ENCODE measurements at regions not wholly inside any gene's neighbourhood (a gene's known extent, or its start where the extent isn't known, plus 50 kb on each side); places are given as distances from the start of the nearest gene placed in this dataset.
"Not testable (repeated sequence)": the region's sequence is repeated elsewhere in the genome, so short reads cannot be mapped to it uniquely, and the experiment has no call there.

- DNase-seq (ENCODE audit: low spot score) = not testable (repeated sequence)
Observed at GRCh38 chr10:45056806-45057205, 56.1 kb downstream of the ZNF22 start.

GRCh38 chr10:45058580-45058979 is 57.9 kb downstream of the ZNF22 start:
- DNase-seq (ENCODE audit: low spot score) = no peak

- DNase-seq (ENCODE audit: low spot score) = no peak
Observed at GRCh38 chr10:45058992-45059561, 58.4 kb downstream of the ZNF22 start.

GRCh38 chr10:45059632-45060031 is 58.9 kb downstream of the ZNF22 start:
- DNase-seq (ENCODE audit: low spot score) = no peak

GRCh38 chr10:45061982-45062381 is 61.3 kb downstream of the ZNF22 start:
- no peak for DNase-seq (ENCODE audit: low spot score)

- DNase-seq (ENCODE audit: low spot score) = no peak
Observed at GRCh38 chr10:45063591-45064231, 63.0 kb downstream of the ZNF22 start.

GRCh38 chr10:45064998-45065397 is 64.3 kb downstream of the ZNF22 start:
- no peak for DNase-seq (ENCODE audit: low spot score)

GRCh38 chr10:45071043-45071813 is 70.5 kb downstream of the ZNF22 start:
- no peak for DNase-seq (ENCODE audit: low spot score)

- no peak for DNase-seq (ENCODE audit: low spot score)
Observed at GRCh38 chr10:45075216-45075615, 74.5 kb downstream of the ZNF22 start.

- DNase-seq (ENCODE audit: low spot score) = no peak
Observed at GRCh38 chr10:45075826-45076380, 75.2 kb downstream of the ZNF22 start.

- DNase-seq (ENCODE audit: low spot score) = no peak
Observed at GRCh38 chr10:45076891-45077290, 76.2 kb downstream of the ZNF22 start.

GRCh38 chr10:45080331-45080730 is 79.6 kb downstream of the ZNF22 start:
- no peak for DNase-seq (ENCODE audit: low spot score)

GRCh38 chr10:45082176-45082575 is 81.5 kb downstream of the ZNF22 start:
- DNase-seq (ENCODE audit: low spot score) = no peak

GRCh38 chr10:45091968-45092367 is 91.2 kb downstream of the ZNF22 start:
- no peak for DNase-seq (ENCODE audit: low spot score)

GRCh38 chr10:45093945-45094344 is 93.2 kb downstream of the ZNF22 start:
- DNase-seq (ENCODE audit: low spot score) = no peak

- DNase-seq (ENCODE audit: low spot score) = no peak
Observed at GRCh38 chr10:45095286-45095685, 94.6 kb downstream of the ZNF22 start.

- no peak for DNase-seq (ENCODE audit: low spot score)
Observed at GRCh38 chr10:45096001-45096400, 95.3 kb downstream of the ZNF22 start.

GRCh38 chr10:45100429-45100828 is 99.7 kb downstream of the ZNF22 start:
- no peak for DNase-seq (ENCODE audit: low spot score)

- no peak for DNase-seq (ENCODE audit: low spot score)
Observed at GRCh38 chr10:45104674-45105073, 104.0 kb downstream of the ZNF22 start.

GRCh38 chr10:45105309-45105708 is 104.6 kb downstream of the ZNF22 start:
- DNase-seq (ENCODE audit: low spot score) = not testable (repeated sequence)

- DNase-seq (ENCODE audit: low spot score) = no peak
Observed at GRCh38 chr10:45106236-45106856, 105.6 kb downstream of the ZNF22 start.

- DNase-seq (ENCODE audit: low spot score) = no peak
Observed at GRCh38 chr10:45111509-45111908, 110.8 kb downstream of the ZNF22 start.

- DNase-seq (ENCODE audit: low spot score) = not testable (repeated sequence)
Observed at GRCh38 chr10:45117940-45118339, 117.2 kb downstream of the ZNF22 start.
